Suprapubic skin (tissue), 3 donors: ENCODE measurements at regions not wholly inside any gene's neighbourhood (a gene's known extent, or its start where the extent isn't known, plus 50 kb on each side); places are given as distances from the start of the nearest gene placed in this dataset.

Experiments used
- EP300 ChIP-seq: sonication (generic); formaldehyde crosslinking; IDR thresholded peaks from one replicate; pipeline ENCODE4 v1.6.1; 2017; ENCODE audit warnings: antibody characterized with exemption
- POLR2A ChIP-seq, 2 donors: fragments of 450-650 bp; IDR thresholded peaks; one replicate each; pipeline ENCODE4 v1.6.1; 2017; ENCODE audit warnings: antibody characterized with exemption in 2 of 2, mild to moderate bottlenecking in 2 of 2, moderate library complexity in 2 of 2
- TF ChIP-seq, protein P1 (sequence below), 2 donors: fragments of 200-600 bp in 1 of 2; fragments of 450-650 bp in 1 of 2; sonication (generic) in 1 of 2; IDR thresholded peaks; one replicate each; pipeline ENCODE4 v1.5.1; 2016 to 2019; ENCODE audit warnings: antibody characterized with exemption in 2 of 2, mild to moderate bottlenecking in 1 of 2, moderate library complexity in 1 of 2

DNA sequence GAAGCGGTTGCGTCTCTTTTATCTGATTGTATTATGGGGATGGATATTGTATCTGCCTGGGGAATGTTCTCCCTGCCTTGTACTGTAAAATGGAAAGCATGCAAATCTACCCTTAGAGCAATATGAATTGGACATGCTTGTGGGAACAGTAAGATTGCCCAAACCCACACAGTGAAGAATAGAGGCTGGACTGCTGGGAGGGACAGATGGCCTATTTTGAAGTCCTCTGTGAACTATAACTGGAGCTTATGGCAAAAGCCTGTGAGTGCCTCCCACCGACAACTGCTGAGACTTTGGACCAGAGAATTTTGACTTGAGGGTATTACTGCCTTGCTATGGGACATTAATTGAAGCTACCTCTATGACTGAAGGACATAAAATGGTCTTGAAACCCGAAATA, 168.9 kb downstream of the ERCC6L2 start:
- TF ChIP-seq POLR2A (IDR thresholded peaks at IDR 0.05) (no peak), EP300 (no peak)
- TF ChIP-seq, protein P1, sequence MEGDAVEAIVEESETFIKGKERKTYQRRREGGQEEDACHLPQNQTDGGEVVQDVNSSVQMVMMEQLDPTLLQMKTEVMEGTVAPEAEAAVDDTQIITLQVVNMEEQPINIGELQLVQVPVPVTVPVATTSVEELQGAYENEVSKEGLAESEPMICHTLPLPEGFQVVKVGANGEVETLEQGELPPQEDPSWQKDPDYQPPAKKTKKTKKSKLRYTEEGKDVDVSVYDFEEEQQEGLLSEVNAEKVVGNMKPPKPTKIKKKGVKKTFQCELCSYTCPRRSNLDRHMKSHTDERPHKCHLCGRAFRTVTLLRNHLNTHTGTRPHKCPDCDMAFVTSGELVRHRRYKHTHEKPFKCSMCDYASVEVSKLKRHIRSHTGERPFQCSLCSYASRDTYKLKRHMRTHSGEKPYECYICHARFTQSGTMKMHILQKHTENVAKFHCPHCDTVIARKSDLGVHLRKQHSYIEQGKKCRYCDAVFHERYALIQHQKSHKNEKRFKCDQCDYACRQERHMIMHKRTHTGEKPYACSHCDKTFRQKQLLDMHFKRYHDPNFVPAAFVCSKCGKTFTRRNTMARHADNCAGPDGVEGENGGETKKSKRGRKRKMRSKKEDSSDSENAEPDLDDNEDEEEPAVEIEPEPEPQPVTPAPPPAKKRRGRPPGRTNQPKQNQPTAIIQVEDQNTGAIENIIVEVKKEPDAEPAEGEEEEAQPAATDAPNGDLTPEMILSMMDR (IDR thresholded peaks at IDR 0.05): no peak
